ENCODE measurements at regions not wholly inside any gene's neighbourhood (a gene's known extent, or its start where the extent isn't known, plus 50 kb on each side); places are given as distances from the start of the nearest gene placed in this dataset.
"Not testable (repeated sequence)": the region's sequence is repeated elsewhere in the genome, so short reads cannot be mapped to it uniquely, and the experiment has no call there.

DNA sequence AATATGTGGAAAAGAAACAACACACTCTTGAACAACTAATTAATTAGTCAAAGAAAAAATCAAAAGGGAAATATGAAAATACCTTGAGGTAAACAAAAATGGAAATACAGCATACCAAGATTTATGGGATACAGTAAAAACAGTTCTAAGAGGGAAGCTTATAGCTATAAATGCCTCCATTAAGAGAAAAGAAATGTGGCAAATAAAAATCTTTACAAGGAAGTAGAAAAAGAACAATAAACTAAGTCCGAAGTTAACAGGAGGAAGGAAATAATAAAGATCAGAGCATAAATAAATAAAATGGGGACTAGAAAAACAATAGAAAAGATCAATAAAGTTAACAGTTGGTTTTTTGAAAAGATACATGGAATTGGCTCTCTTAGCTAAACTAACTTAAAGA lies 267.8 kb upstream of the NRP1 start:
- no peak for DNase-seq (ENCODE audit: low read depth)

- DNase-seq (ENCODE audit: low read depth) = no peak
Measured at GRCh38 chr10:33600381-33600780, 265.9 kb upstream of the NRP1 start.

GRCh38 chr10:33596422-33596821 lies 262.0 kb upstream of the NRP1 start:
- DNase-seq (ENCODE audit: low read depth) = no peak

DNA sequence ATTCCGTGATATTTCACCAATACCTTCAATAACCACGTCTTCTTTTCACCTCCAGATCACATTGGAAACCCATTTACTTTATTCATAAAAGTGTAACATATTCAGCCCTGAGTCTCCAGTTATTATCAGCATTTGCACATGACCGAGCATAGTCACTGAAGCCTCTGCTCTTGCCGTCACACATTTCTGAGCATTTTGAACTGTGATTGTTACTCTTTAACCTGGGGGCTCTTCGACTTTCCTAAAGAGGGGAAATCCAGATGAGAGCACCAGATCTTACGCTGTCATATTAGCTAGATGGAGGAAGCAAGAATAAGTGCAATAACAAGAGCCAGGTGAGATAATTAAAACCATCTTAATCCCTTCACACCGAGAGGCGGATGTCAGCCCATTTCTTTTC lies 260.0 kb upstream of the NRP1 start:
- DNase-seq (ENCODE audit: low read depth) = no peak

- DNase-seq (ENCODE audit: low read depth) = no peak
Measured at GRCh38 chr10:33588974-33589600, 254.6 kb upstream of the NRP1 start.

- not testable (repeated sequence) for DNase-seq (ENCODE audit: low read depth)
Measured at GRCh38 chr10:33584596-33584995, 250.1 kb upstream of the NRP1 start.

- no peak for DNase-seq (ENCODE audit: low read depth)
Measured at GRCh38 chr10:33579996-33580395, 245.5 kb upstream of the NRP1 start.

- DNase-seq (ENCODE audit: low read depth) = no peak
Measured at GRCh38 chr10:33573606-33574005, 239.1 kb upstream of the NRP1 start.

DNA sequence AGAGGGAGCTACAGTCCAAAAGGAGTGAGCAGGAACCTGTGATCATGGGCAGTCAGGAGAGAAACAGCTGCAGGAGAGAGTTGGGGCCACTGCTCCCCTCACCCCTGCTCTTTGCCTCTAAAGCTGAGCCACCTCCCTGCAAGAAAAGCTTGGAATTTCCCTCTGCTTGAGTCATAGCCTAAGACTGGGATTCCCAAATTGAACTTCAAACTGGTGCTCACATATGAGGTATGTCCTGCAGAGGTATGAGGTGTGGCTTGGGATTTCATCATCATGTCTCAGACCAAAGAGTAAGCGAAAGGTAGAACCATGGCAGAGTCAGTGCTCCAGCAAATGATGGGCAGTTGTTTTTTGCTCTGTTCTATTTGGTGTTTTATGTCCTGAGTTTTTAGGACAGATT lies 237.1 kb upstream of the NRP1 start:
- DNase-seq (ENCODE audit: low read depth) = no peak

- no peak for DNase-seq (ENCODE audit: low read depth)
Measured at GRCh38 chr10:33570495-33570894, 236.0 kb upstream of the NRP1 start.

- DNase-seq (ENCODE audit: low read depth) = no peak
Measured at GRCh38 chr10:33569702-33570101, 235.2 kb upstream of the NRP1 start.

DNA sequence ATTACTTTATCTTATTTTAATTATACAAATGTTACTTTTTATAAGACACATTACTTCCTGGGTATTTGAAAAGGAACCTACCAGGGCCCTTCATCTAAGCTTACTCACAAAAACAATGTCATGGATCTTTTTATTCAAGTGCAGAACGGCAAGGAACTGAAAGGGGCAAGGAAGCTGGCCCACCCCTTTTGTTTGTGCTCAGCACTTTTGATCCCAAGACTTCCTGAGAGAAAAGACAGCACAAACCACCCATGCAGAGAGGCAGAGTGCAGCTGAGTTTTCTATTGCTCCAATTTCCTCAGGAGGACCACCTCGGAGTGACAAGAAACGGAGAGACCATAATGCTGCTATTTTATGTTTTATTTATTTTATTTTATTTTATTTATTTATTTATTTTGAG lies 232.0 kb upstream of the NRP1 start:
- DNase-seq (ENCODE audit: low read depth) = no peak

GRCh38 chr10:33566001-33566400 lies 231.5 kb upstream of the NRP1 start:
- no peak for DNase-seq (ENCODE audit: low read depth)

DNA sequence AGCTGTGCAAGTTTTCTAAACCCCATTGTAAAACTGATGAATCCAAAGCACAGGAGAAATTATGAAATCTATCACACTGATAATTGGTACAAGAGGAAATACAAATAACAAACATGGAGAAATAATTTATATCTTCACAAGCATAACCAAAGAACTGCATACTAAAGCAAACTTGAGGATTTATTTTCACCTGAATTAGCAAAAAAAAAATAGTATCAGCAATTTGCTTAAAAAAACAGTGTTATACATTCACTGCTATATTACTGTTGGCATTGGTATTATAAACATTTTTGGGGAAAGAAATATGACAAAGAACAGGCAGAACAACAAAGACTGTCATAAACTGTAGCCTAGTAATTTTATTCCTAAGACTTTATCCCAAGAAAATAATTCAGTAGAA lies 230.8 kb upstream of the NRP1 start:
- no peak for DNase-seq (ENCODE audit: low read depth)

- DNase-seq (ENCODE audit: low read depth) = no peak
Measured at GRCh38 chr10:33559105-33559504, 224.6 kb upstream of the NRP1 start.

GRCh38 chr10:33557313-33557712 lies 222.8 kb upstream of the NRP1 start:
- DNase-seq (ENCODE audit: low read depth) = no peak

DNA sequence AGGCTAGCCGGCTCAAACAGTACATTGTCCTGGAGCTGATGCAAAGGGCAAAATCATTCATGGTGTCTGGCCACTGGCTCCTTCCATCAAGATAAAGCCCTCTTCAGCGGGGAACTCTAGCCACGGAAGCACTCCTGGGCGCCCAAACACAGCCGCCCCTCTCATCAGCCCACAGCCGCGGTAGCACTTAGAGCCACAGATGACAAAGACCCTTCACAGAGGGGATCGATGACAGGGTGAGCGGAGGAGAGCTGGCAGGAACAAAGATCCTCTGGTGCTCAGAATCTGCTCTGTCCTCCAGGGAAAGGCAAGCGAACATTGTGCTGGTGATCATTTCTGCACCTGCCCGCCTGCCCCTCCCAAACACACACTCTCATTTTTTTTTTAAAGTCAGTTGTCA lies 222.2 kb upstream of the NRP1 start:
- DNase-seq (ENCODE audit: low read depth) = no peak

GRCh38 chr10:33556103-33556502 lies 221.6 kb upstream of the NRP1 start:
- DNase-seq (ENCODE audit: low read depth) = no peak

- no peak for DNase-seq (ENCODE audit: low read depth)
Measured at GRCh38 chr10:33553748-33554571, 219.5 kb upstream of the NRP1 start.

DNA sequence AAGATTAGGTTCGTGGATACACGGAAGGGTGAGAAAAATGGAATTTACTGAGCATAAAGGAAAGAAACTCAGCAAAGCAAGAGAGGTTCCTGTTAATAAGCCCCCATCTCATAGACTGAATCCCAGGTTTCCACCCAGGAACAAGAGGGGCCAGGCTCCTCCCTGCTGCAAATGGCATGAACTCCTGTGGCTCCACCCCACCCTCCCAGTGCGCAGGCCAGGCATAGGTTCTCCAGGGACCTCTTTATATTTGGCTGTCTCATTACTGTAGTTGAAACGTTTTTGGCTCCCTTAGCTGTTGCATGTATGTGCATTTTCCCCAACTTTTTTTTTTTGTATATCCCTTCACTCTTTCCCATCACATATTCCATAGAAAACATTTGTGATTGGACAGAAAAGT lies 217.8 kb upstream of the NRP1 start:
- no peak for DNase-seq (ENCODE audit: low read depth)

- no peak for DNase-seq (ENCODE audit: low read depth)
Measured at GRCh38 chr10:33550811-33551210, 216.3 kb upstream of the NRP1 start.

DNA sequence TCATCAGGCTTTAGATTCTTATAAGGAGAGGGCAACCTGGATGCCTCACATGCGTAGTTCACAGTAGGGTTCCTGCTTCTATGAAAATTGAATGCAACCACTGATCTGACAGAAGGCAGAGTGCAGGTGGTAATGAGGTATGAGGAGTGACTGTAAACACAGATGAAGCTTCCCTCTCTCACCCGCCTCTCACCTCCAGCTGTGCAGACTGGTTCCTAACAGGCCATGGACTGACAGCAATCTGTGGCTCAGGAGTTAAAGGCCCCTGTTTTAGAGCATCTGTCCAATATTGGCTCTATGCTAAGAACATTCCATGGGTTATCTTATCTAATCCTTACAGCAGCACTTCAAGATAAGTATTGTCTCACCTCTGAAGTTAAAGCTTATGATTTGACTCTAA lies 213.5 kb upstream of the NRP1 start:
- no peak for DNase-seq (ENCODE audit: low read depth)

- DNase-seq (ENCODE audit: low read depth) = no peak
Measured at GRCh38 chr10:33546031-33546430, 211.6 kb upstream of the NRP1 start.
